NCI-H1048 (cell line): ENCODE measurements at regions not wholly inside any gene's neighbourhood (a gene's known extent, or its start where the extent isn't known, plus 50 kb on each side); places are given as distances from the start of the nearest gene placed in this dataset.

Experiments
- DNase-seq: peaks from one replicate; lab custom pipeline; 2025; lab: John Stamatoyannopoulos, UW

DNA sequence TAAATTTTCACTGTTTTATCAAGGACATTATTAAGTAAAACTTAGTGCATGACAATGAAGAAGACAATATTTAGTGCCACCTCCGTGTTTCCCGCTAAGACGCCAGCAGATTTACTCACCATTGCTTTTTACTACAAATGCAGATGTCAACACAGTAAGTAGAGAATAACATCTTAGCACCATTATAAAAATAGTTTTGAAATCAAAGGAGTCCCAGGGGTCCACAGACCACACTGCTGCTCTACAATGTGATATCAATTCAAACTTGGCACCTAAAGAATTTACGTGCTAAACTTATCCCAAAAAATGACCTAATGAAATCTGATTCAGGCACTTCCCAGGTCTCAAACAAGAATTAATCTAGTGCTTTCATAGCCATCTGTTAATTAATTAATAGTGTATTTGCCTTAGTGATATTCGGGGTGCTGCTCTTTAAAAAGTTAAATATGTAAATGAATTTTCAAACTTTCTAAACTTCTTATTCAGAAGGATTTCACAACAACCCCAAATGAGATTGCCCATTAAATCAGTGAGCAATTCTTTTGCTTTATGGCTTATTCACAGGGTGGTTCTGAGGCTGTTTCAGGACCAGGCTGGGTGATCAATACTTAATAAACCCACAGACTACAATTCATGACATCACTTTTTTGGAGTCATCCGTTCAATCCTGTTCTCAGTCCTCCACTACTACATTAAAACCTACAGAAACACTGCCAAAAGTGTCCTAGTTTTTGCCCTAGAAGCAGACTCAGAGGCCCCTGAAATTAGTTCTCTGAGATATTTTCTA, 161.3 kb upstream of the LMNTD1 start:
- DNase-seq = no peak

DNA sequence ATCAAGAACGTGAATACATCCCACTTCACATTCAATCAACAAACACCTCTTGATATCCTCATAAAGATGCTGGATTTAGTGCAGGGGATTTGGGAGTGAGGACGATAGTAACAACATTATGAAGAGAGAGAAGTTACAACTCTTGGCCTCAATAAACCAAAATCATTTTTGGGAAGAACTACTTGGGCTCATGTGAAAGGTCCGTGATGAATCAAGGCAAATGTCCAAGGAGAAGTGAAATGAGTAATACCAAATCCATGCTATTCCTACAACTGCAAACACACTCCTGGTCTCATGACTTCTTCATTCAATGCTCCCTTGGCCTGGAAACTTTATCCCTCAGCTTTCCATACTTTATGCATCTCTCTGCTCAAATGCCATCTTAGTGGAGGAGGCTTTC, 162.0 kb upstream of the LMNTD1 start:
- no peak for DNase-seq

- no peak for DNase-seq
Measured at GRCh38 chr12:25716842-25717241, 163.8 kb upstream of the LMNTD1 start.

DNA sequence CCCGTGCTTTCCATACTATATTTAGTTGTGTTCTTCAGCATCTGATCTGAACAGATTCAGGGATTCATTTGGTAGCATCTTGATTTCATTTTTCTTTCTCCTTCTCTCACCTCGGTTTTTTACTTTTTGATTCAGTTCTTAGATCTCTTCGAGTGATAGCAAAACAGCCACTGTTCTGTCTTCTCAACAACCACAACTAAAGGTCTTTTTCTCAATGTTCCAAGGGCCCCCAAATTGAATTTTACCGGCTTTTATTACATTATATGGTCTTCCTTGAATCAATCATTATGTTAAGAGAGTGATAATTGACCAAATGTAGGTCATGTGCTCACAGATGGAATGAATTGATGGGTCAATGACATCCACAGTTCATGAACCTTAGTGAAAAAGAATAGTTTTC, 164.5 kb upstream of the LMNTD1 start:
- no peak for DNase-seq

- DNase-seq = no peak
Measured at GRCh38 chr12:25718081-25718731, 165.1 kb upstream of the LMNTD1 start.

- no peak for DNase-seq
Measured at GRCh38 chr12:25719505-25719904, 166.4 kb upstream of the LMNTD1 start.

DNA sequence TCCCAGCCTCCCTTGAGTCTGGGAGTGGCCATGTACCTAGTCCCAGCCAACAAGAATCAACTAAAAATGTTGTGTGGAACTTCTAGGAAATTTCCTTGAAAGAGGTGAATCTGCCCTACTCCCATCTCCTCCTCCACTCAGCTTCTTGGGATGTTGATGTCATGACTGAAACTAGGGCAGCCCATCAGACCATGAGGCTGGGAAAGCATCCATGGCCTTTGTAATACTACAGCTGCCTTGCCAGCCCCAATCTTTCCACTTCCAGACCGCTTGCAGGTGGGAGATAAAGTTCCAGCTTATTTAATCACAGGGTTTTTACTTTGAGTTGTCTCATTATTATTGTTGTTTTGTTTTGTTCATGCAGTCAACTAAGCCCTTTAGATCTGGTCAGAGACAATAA, 170.3 kb upstream of the LMNTD1 start:
- DNase-seq = no peak

- DNase-seq = no peak
Measured at GRCh38 chr12:25723921-25724491, 170.9 kb upstream of the LMNTD1 start.

DNA sequence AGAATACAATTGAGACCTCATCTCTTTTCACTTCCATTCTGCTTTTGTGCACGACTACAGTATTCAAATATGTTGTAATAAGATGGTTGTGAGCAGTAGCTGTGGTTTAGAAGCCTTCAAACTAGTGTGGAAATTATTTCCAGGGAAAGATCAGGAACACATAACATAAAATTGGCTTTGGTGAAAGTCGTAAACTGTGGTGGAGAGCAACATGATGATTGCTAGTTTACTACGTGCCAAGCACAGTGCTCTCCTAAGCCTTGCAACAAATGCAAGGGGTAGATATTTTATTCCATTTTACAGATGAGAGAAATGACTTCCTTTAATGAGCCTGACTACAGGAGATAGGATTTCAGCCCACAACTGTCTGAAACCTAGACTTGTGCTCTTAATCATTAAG, 172.4 kb upstream of the LMNTD1 start:
- no peak for DNase-seq

- no peak for DNase-seq
Measured at GRCh38 chr12:25725931-25726330, 172.8 kb upstream of the LMNTD1 start.

DNA sequence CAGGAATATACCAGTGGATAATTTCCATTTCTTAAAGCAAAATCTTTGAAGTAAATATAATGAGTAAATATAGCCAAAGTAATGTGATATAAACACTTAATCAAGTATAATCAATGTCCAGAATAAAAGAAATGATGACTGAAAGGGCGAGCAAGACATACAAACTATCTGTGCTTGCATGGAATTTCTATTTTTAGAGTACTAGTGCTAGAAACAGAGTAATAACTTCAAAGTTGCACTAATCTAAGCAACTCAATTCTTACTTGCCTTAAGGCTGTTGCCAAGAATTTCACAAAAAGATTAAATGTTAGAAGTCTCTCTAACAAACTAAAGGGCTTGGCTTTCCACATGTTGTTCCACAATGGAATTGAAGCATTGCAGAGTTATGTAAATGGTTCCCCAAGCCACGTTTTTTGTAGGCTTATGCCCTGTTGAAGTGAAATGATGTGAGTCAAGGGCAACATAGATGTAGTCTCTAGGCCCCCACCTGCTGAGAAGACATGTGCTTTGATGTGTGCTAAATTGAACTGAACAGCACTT, 175.0 kb upstream of the LMNTD1 start:
- no peak for DNase-seq

DNA sequence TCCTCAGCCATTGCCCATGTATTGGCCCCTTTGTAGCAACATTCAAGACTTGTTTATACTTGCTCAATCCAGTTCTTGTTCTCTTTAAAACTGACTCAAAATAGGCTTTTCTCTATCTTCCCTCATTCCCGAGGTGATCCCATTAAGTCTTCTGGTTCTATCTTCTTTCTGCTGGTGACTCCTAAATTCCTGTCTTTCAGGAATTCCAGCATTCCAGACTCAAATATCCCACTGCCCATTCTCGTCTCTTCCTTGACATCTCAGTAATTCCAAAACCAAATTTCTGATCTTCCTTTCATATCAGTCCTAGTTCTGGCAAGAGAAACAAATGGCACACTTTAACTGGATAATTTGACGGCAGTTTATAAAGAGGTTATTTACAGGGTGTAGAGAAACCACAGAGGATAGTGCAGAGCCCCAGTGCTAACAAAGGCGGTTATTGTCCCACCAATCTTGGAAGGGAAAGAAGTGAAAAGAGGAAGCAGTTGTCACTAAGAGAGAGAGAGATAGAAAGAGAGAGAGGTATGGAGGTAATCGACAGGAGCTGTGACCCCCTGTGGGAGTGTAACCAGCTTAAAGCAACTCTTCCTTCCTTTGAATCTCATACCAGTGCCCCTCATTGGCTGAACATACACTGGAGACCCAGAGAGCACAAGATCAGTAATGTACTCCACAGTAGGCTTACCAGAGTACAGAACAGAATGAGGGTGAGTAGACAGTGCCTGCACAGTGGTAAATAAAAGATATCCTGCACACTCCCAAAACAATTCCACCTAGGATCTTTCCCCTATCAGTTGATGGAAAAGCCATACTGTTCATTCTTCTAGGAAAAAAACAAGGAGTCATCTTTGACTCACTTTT, 177.6 kb upstream of the LMNTD1 start:
- no peak for DNase-seq

DNA sequence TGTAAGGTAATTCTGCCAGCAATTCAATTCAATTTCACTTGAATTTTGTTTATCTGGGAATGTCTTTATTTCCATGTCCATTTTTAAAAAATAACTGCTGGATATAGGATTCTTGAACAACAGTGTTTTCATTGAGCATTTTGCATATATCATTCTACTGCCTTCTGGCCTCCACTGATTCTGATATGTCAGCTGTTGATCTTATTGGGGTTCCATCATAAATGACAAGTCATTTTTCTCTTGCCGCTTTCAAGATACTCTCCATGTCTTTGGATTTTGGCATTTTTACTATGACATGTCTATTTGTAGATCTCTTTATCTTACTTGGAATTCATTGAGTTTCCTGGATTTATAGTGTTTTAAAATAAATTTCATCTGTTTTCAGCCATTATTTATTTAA, 180.5 kb upstream of the LMNTD1 start:
- no peak for DNase-seq

GRCh38 chr12:25734529-25735180, 181.6 kb upstream of the LMNTD1 start:
- no peak for DNase-seq

GRCh38 chr12:25740617-25741016, 187.5 kb upstream of the LMNTD1 start:
- no peak for DNase-seq

- no peak for DNase-seq
Measured at GRCh38 chr12:25741917-25742316, 188.8 kb upstream of the LMNTD1 start.

DNA sequence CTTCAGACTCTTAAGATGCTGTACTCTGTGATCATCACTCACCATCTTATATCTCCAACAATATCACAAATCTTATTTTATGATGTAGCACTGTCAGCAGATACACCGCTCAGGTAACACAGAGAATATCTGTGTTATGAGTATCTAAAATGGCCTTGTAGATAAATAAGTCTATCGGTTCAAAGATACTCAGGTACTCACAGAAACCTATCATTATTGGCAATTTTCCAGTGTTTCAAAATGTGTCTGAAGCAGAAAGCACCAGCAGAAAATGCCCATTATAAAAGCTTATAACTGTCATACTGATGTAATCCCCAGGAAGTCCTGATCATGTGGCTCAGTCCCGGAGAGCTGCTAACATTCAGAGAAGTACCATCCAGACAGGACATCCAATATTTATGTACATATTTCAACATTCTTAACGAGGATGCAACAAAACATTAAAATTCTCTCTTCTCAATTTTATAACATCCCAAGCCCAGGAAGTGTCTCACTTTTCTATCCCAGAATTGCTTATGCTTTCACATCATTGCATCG, 190.7 kb upstream of the LMNTD1 start:
- DNase-seq = no peak

DNA sequence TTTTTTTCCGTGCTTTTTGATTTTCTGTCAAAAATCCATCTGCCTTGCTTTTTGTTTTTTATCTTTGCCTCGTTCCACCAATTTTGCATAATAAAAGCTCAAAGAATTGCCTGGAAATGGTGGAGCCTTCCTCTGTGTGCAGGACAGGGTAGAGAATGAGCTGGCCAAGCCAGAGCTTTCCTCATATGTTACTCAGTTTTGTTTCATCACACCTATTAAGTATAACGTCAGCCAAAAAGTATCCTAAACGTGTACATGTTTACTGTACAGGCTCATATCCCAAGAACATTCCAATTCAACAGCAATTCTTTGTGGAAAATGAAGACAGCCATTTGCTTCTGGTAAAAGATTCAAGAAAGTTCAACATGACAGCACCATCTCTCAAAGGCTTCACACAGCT, 191.2 kb upstream of the LMNTD1 start:
- DNase-seq = no peak

DNA sequence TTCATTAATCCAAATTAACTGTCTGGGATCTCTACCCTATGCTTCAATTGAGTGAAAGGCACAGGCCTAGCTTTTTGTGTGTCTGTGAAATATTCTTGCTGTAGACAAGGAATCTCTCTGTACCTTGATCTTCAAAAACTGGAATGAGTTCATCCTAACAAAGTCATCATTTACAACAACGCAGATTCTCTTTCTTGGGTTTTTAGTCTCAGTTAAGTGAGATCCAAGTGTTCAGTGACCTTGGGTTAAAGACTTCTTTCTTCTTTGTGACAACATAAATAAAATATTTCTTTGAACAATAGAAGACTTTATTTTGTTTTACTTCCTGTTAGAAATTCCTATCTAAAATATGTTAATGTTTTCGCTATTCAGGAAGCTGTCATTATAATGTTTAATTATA, 192.2 kb upstream of the LMNTD1 start:
- DNase-seq = no peak

GRCh38 chr12:25746131-25746530, 193.0 kb upstream of the LMNTD1 start:
- no peak for DNase-seq

DNA sequence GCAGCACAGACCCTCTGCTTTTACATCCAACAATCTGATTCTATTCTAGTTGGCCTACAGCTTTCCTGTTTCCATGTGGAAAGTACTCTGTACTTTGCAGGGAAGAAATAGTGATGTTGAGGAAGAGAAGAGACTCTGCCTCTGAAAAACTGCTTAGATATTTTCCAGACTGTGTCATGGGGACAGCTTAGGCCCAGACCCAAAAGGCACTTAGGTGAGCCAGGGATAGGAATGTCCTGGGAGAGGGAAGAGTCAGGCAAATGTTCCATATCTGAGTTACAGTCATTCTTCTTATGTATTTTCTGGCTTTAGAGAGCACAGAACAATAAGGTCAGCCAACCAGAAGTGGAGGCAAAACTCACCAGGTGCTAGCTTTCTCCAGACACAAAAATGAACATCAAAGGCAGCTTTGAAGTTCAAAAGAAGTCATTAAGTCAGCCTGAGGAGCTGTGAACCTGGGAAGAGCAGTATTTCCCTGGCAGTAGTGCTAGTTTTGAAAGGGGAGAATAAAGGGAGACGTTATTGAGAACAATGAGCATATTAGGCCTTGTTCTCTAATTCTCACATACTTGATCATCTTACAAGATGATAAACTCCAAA, 199.7 kb upstream of the LMNTD1 start:
- DNase-seq = no peak
